ENCODE measurements at regions not wholly inside any gene's neighbourhood (a gene's known extent, or its start where the extent isn't known, plus 50 kb on each side); places are given as distances from the start of the nearest gene placed in this dataset.

GRCh38 chr16:5906351-5906750 lies 808.8 kb upstream of the EEF2KMT start:
- Histone ChIP-seq H3K79me2 (ENCODE audit: control insufficient read depth, insufficient read depth, low read length) (no peaks in the 10 kb centered on the region), H3K4me2 (ENCODE audit: control insufficient read depth, extremely low read depth, insufficient read depth, low read depth, low read length) (no peak overlapping the region), H3K4me3 (ENCODE audit: control insufficient read depth in 2 of 3, extremely low read depth in 1 of 3, insufficient read depth in 2 of 3, low read depth in 1 of 3, low read length in 3 of 3) (no peak overlapping the region), H2AFZ (ENCODE audit: control insufficient read depth, low read length) (no peak overlapping the region), H4K20me1 (ENCODE audit: control insufficient read depth, extremely low read depth, insufficient read depth, low read length) (no peaks in the 10 kb centered on the region), H3K9me1 (ENCODE audit: control insufficient read depth, extremely low read depth, insufficient read depth, low read length) (no peaks in the 10 kb centered on the region), H3K27me3 (ENCODE audit: control insufficient read depth, extremely low read depth, insufficient read depth, low read length) (no peaks in the 10 kb centered on the region), H3K4me1 (ENCODE audit: control insufficient read depth, extremely low read depth, insufficient read depth, low read length) (no peaks in the 10 kb centered on the region), H3K27ac (ENCODE audit: control insufficient read depth, insufficient read depth, low read length) (no peak overlapping the region), H3K9ac (ENCODE audit: control insufficient read depth, extremely low read depth, insufficient read depth, low read length) (no peak overlapping the region), H3K9me3 (ENCODE audit: control insufficient read depth, low read depth, low read length) (no peaks in the 10 kb centered on the region), H3K36me3 (ENCODE audit: control insufficient read depth in 2 of 2, extremely low read depth in 1 of 2, insufficient read depth in 2 of 2, low read length in 2 of 2) (no peaks in the 10 kb centered on the region)
- DNase-seq (ENCODE audit: low read depth, low spot score) (no peak), FAIRE-seq (no peak)
- dilution Hi-C loops (cut with MboI; ENCODE audit: extremely low pct_ligation_motif_present, low sequenced_read_pairs) = no loop called here
- TF ChIP-seq CTCF (optimal IDR thresholded peaks at IDR 0.05 in 1 of 3, IDR thresholded peaks at IDR 0.05 in 1 of 3, conservative IDR thresholded peaks at IDR 0.05 in 1 of 3; ENCODE audit: extremely low read depth in 1 of 3, insufficient read depth in 2 of 3, low read length in 3 of 3) (no peak), EZH2 (IDR thresholded peaks at IDR 0.05; ENCODE audit: low read length) (no peak)

- H3K9ac ChIP-seq (ENCODE audit: control insufficient read depth, extremely low read depth, insufficient read depth, low read length) = no peak overlapping the region
- H3K9me1 ChIP-seq (ENCODE audit: control insufficient read depth, extremely low read depth, insufficient read depth, low read length) = no peaks in the 10 kb centered on the region
- no peak overlapping the region for H3K4me2 ChIP-seq (ENCODE audit: control insufficient read depth, extremely low read depth, insufficient read depth, low read depth, low read length)
- H3K4me3 ChIP-seq (ENCODE audit: control insufficient read depth in 2 of 3, extremely low read depth in 1 of 3, insufficient read depth in 2 of 3, low read depth in 1 of 3, low read length in 3 of 3) = no peak overlapping the region
- no peaks in the 10 kb centered on the region for H3K36me3 ChIP-seq (ENCODE audit: control insufficient read depth in 2 of 2, extremely low read depth in 1 of 2, insufficient read depth in 2 of 2, low read length in 2 of 2)
- no peak overlapping the region for H3K27ac ChIP-seq (ENCODE audit: control insufficient read depth, insufficient read depth, low read length)
- no peaks in the 10 kb centered on the region for H3K4me1 ChIP-seq (ENCODE audit: control insufficient read depth, extremely low read depth, insufficient read depth, low read length)
- dilution Hi-C loops (cut with MboI; ENCODE audit: extremely low pct_ligation_motif_present, low sequenced_read_pairs) = no loop called here
- no peaks in the 10 kb centered on the region for H3K79me2 ChIP-seq (ENCODE audit: control insufficient read depth, insufficient read depth, low read length)
- DNase-seq (ENCODE audit: low read depth, low spot score) (no peak), FAIRE-seq (no peak)
- TF ChIP-seq CTCF (optimal IDR thresholded peaks at IDR 0.05 in 1 of 3, IDR thresholded peaks at IDR 0.05 in 1 of 3, conservative IDR thresholded peaks at IDR 0.05 in 1 of 3; ENCODE audit: extremely low read depth in 1 of 3, insufficient read depth in 2 of 3, low read length in 3 of 3) (no peak), EZH2 (IDR thresholded peaks at IDR 0.05; ENCODE audit: low read length) (no peak)
- H2AFZ ChIP-seq (ENCODE audit: control insufficient read depth, low read length) = no peak overlapping the region
- H3K27me3 ChIP-seq (ENCODE audit: control insufficient read depth, extremely low read depth, insufficient read depth, low read length) = no peaks in the 10 kb centered on the region
- H3K9me3 ChIP-seq (ENCODE audit: control insufficient read depth, low read depth, low read length) = no peaks in the 10 kb centered on the region
- no peaks in the 10 kb centered on the region for H4K20me1 ChIP-seq (ENCODE audit: control insufficient read depth, extremely low read depth, insufficient read depth, low read length)
Measured at GRCh38 chr16:5905935-5906334, 808.3 kb upstream of the EEF2KMT start.

Measured in keratinocyte (primary cell).